ENCODE measurements at regions not wholly inside any gene's neighbourhood (a gene's known extent, or its start where the extent isn't known, plus 50 kb on each side); places are given as distances from the start of the nearest gene placed in this dataset.

DNA sequence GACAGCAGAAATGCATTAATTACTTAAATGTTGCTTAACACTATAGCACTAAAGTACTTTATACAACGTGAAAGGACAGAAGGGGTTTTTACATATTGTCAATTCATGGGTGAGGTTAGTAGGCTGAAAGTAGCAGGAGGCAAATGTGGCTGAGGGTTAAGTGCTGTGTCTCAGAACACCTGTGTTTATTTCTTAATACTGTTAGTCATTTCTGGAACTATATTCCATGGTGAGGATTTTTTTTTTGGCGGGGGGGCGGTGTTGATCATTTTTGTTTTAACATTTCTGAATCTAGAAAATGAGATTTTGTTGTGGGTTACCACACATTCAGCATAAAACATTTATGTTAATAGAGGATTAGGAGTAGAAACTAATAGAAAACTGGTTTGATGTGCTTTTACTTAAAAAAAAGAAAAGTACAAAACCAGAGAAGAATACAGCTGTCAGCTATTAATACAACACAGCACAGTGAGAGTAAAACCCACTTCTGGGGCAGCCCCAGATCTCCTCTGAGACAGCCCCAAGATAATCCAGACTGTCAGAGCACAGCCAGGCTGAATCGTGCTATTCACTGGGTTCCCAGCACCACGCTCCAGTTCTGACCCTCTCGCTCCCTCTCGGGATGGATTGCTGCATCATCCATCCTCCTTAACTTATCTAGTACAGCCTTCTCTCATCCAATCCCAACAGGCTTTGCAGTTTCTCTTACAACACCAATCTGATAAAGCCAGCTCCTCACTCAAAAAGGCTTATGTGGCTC lies 307.7 kb downstream of the TUSC7 start:
- no peak overlapping the region for H3K4me3 ChIP-seq (ENCODE audit: low read depth in 2 of 2, low read length in 1 of 2)

DNA sequence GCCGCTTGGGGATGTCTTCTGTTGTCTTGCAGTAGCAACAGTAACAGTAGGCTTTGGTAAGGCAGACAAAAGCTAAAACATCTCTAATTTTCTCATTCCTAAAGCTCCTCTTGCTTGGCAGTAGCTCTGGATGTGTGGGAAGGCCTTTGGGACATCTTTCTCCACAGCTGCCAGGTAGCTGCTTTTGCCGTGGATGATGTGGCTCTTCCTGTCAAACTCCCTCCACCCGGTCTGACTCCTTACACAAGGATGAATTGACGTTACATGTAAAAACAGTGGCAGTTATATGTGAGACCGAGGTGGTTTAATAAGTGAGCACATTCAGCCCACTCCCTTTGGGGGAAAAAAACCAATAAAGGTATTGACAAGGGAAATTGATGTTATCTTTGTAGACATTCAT lies 309.1 kb downstream of the TUSC7 start:
- H2AFZ ChIP-seq (ENCODE audit: low read depth), result no peak overlapping the region
- peak overlapping the region; percentile 53; the same call in 1 of the 2 replicates for H3K4me2 ChIP-seq
- TF ChIP-seq TAF1 (IDR thresholded peaks at IDR 0.05; ENCODE audit: borderline replicate concordance, low read depth, low read length) (no peak), NRF1 (IDR thresholded peaks at IDR 0.05; ENCODE audit: low read depth, low read length) (no peak), SMC3 (IDR thresholded peaks at IDR 0.05; ENCODE audit: low read depth, low read length) (no peak), MXI1 (IDR thresholded peaks at IDR 0.05; ENCODE audit: low read depth, low read length) (no peak), CHD2 (IDR thresholded peaks at IDR 0.05; ENCODE audit: low read length, partially characterized antibody) (no peak)
- TF ChIP-seq, protein P1, sequence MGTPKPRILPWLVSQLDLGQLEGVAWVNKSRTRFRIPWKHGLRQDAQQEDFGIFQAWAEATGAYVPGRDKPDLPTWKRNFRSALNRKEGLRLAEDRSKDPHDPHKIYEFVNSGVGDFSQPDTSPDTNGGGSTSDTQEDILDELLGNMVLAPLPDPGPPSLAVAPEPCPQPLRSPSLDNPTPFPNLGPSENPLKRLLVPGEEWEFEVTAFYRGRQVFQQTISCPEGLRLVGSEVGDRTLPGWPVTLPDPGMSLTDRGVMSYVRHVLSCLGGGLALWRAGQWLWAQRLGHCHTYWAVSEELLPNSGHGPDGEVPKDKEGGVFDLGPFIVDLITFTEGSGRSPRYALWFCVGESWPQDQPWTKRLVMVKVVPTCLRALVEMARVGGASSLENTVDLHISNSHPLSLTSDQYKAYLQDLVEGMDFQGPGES (IDR thresholded peaks at IDR 0.05; ENCODE audit: low read depth, low read length), result no peak
- TF ChIP-seq, protein P2, sequence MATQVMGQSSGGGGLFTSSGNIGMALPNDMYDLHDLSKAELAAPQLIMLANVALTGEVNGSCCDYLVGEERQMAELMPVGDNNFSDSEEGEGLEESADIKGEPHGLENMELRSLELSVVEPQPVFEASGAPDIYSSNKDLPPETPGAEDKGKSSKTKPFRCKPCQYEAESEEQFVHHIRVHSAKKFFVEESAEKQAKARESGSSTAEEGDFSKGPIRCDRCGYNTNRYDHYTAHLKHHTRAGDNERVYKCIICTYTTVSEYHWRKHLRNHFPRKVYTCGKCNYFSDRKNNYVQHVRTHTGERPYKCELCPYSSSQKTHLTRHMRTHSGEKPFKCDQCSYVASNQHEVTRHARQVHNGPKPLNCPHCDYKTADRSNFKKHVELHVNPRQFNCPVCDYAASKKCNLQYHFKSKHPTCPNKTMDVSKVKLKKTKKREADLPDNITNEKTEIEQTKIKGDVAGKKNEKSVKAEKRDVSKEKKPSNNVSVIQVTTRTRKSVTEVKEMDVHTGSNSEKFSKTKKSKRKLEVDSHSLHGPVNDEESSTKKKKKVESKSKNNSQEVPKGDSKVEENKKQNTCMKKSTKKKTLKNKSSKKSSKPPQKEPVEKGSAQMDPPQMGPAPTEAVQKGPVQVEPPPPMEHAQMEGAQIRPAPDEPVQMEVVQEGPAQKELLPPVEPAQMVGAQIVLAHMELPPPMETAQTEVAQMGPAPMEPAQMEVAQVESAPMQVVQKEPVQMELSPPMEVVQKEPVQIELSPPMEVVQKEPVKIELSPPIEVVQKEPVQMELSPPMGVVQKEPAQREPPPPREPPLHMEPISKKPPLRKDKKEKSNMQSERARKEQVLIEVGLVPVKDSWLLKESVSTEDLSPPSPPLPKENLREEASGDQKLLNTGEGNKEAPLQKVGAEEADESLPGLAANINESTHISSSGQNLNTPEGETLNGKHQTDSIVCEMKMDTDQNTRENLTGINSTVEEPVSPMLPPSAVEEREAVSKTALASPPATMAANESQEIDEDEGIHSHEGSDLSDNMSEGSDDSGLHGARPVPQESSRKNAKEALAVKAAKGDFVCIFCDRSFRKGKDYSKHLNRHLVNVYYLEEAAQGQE (IDR thresholded peaks at IDR 0.05; ENCODE audit: low read depth, low read length), result no peak

More for the DNA sequence above, 307.7 kb downstream of the TUSC7 start:
- H3K27ac ChIP-seq (ENCODE audit: low read depth in 2 of 2, low read length in 1 of 2), result peak overlapping the region in 1 of 2 experiments; percentile 86; a peak in 1 of 4 replicates
- H3K4me1 ChIP-seq (ENCODE audit: control insufficient read depth in 1 of 2, insufficient read depth in 2 of 2, low read depth in 1 of 2, low read length in 1 of 2), result peaks cover 0 to 27% of the 10 kb centered on the region in 2 experiments; a peak in 2 of 4 replicates
- no peaks in the 10 kb centered on the region for H3K9me2 ChIP-seq
- ChIA-PET POLR2A (no interaction called here), CTCF (interaction anchor here (0.6 to 2.8 kb wide), 8 partner anchors 26 to 509 kb away, joined by 3 to 14 read pairs (median 4); no protein-coding TSS in a partner anchor)
- no peaks in the 10 kb centered on the region for H4K20me1 ChIP-seq (ENCODE audit: insufficient read depth)
- no peak for DNase-seq
- H3K27me3 ChIP-seq (ENCODE audit: insufficient read depth), result no peaks in the 10 kb centered on the region
- TF ChIP-seq SMC3 (IDR thresholded peaks at IDR 0.05; ENCODE audit: low read depth, low read length) (no peak), SIN3A (IDR thresholded peaks at IDR 0.05; ENCODE audit: borderline replicate concordance, low read depth, low read length) (no peak), ELF1 (IDR thresholded peaks at IDR 0.05) (no peak), MXI1 (IDR thresholded peaks at IDR 0.05; ENCODE audit: low read depth, low read length) (no peak), YY1 (IDR thresholded peaks at IDR 0.05; ENCODE audit: low read depth) (no peak)
- TF ChIP-seq, protein P3, sequence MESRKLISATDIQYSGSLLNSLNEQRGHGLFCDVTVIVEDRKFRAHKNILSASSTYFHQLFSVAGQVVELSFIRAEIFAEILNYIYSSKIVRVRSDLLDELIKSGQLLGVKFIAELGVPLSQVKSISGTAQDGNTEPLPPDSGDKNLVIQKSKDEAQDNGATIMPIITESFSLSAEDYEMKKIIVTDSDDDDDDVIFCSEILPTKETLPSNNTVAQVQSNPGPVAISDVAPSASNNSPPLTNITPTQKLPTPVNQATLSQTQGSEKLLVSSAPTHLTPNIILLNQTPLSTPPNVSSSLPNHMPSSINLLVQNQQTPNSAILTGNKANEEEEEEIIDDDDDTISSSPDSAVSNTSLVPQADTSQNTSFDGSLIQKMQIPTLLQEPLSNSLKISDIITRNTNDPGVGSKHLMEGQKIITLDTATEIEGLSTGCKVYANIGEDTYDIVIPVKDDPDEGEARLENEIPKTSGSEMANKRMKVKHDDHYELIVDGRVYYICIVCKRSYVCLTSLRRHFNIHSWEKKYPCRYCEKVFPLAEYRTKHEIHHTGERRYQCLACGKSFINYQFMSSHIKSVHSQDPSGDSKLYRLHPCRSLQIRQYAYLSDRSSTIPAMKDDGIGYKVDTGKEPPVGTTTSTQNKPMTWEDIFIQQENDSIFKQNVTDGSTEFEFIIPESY (IDR thresholded peaks at IDR 0.05; ENCODE audit: borderline replicate concordance, low read depth), result no peak
- TF ChIP-seq, protein P4, sequence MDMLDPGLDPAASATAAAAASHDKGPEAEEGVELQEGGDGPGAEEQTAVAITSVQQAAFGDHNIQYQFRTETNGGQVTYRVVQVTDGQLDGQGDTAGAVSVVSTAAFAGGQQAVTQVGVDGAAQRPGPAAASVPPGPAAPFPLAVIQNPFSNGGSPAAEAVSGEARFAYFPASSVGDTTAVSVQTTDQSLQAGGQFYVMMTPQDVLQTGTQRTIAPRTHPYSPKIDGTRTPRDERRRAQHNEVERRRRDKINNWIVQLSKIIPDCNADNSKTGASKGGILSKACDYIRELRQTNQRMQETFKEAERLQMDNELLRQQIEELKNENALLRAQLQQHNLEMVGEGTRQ (IDR thresholded peaks at IDR 0.05; ENCODE audit: borderline replicate concordance, low read depth, low read length), result no peak
- TF ChIP-seq, protein P5, sequence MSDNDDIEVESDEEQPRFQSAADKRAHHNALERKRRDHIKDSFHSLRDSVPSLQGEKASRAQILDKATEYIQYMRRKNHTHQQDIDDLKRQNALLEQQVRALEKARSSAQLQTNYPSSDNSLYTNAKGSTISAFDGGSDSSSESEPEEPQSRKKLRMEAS (IDR thresholded peaks at IDR 0.05; ENCODE audit: low read depth), result no peak
- TF ChIP-seq, protein P6, sequence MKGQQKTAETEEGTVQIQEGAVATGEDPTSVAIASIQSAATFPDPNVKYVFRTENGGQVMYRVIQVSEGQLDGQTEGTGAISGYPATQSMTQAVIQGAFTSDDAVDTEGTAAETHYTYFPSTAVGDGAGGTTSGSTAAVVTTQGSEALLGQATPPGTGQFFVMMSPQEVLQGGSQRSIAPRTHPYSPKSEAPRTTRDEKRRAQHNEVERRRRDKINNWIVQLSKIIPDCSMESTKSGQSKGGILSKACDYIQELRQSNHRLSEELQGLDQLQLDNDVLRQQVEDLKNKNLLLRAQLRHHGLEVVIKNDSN (IDR thresholded peaks at IDR 0.05; ENCODE audit: borderline replicate concordance, low read depth), result no peak
- no peak overlapping the region for H3K4me2 ChIP-seq
- 81% methylated on average over 6 of the region's 7 CpGs for WGBS (ENCODE audit: low lambda C conversion rate)
- no peaks in the 10 kb centered on the region for H3K9me3 ChIP-seq
- H3K79me2 ChIP-seq (ENCODE audit: insufficient read depth), result no peaks in the 10 kb centered on the region
- no peaks in the 10 kb centered on the region for H3K36me3 ChIP-seq (replicated peaks in 1 of 2; ENCODE audit: control insufficient read depth in 1 of 2, insufficient read depth in 2 of 2, low read length in 1 of 2)
- no peak overlapping the region for H2AFZ ChIP-seq (ENCODE audit: low read depth)
- no peak overlapping the region for H3K9ac ChIP-seq
- H3F3A ChIP-seq (replicated peaks; ENCODE audit: insufficient read depth), result no peaks in the 10 kb centered on the region

More for the DNA sequence above, 309.1 kb downstream of the TUSC7 start:
- H3K4me3 ChIP-seq (ENCODE audit: low read depth in 2 of 2, low read length in 1 of 2), result peak overlapping the region in 1 of 2 experiments; percentile 51; a peak in 1 of 4 replicates
- no peak for DNase-seq
- H3K9me3 ChIP-seq, result no peaks in the 10 kb centered on the region
- peak overlapping the region in 1 of 2 experiments; percentile 86; a peak in 2 of 4 replicates for H3K27ac ChIP-seq (ENCODE audit: low read depth in 2 of 2, low read length in 1 of 2)
- H3K4me1 ChIP-seq (ENCODE audit: control insufficient read depth in 1 of 2, insufficient read depth in 2 of 2, low read depth in 1 of 2, low read length in 1 of 2), result peaks cover 0 to 27% of the 10 kb centered on the region in 2 experiments; a peak in 2 of 4 replicates
- H3F3A ChIP-seq (replicated peaks; ENCODE audit: insufficient read depth), result no peaks in the 10 kb centered on the region
- no peaks in the 10 kb centered on the region for H3K9me2 ChIP-seq
- no peaks in the 10 kb centered on the region for H3K36me3 ChIP-seq (replicated peaks in 1 of 2; ENCODE audit: control insufficient read depth in 1 of 2, insufficient read depth in 2 of 2, low read length in 1 of 2)
- 75% methylated on average over 5 of the region's 5 CpGs for WGBS (ENCODE audit: low lambda C conversion rate)
- H3K27me3 ChIP-seq (ENCODE audit: insufficient read depth), result no peaks in the 10 kb centered on the region
- ChIA-PET CTCF (interaction anchor here (0.7 to 2.8 kb wide), 35 partner anchors 9 to 1611 kb away, joined by 3 to 15 read pairs (median 4); no protein-coding TSS in a partner anchor), POLR2A (interaction anchor here (0.8 kb wide), 1 partner anchor 108 kb away, joined by 3 read pairs; no protein-coding TSS in a partner anchor)
- no peaks in the 10 kb centered on the region for H3K79me2 ChIP-seq (ENCODE audit: insufficient read depth)
- no peak overlapping the region for H3K9ac ChIP-seq
- no peaks in the 10 kb centered on the region for H4K20me1 ChIP-seq (ENCODE audit: insufficient read depth)
